HFF-Myc (cell line): ENCODE measurements at regions not wholly inside any gene's neighbourhood (a gene's known extent, or its start where the extent isn't known, plus 50 kb on each side); places are given as distances from the start of the nearest gene placed in this dataset.
"Not testable (repeated sequence)": the region's sequence is repeated elsewhere in the genome, so short reads cannot be mapped to it uniquely, and the experiment has no call there.

Experiments
- DNase-seq: peaks from one replicate; pipeline ENCODE4 v3.0.0-alpha.2; 2011; ENCODE audit warnings: low read depth; ENCODE audit errors: extremely low read depth
- H3K4me3 ChIP-seq: replicated peaks from 2 replicates; pipeline ENCODE4 v1.5.1; 2011; ENCODE audit warnings: low read depth, mild to moderate bottlenecking, control low read depth, low read length
- TF ChIP-seq, protein P1 (sequence below): IDR thresholded peaks from 2 replicates; pipeline ENCODE4 v1.5.1; 2012; ENCODE audit warnings: mild to moderate bottlenecking, low read depth, low read length, control low read depth; ENCODE audit errors: missing control alignments

- TF ChIP-seq, protein P1, sequence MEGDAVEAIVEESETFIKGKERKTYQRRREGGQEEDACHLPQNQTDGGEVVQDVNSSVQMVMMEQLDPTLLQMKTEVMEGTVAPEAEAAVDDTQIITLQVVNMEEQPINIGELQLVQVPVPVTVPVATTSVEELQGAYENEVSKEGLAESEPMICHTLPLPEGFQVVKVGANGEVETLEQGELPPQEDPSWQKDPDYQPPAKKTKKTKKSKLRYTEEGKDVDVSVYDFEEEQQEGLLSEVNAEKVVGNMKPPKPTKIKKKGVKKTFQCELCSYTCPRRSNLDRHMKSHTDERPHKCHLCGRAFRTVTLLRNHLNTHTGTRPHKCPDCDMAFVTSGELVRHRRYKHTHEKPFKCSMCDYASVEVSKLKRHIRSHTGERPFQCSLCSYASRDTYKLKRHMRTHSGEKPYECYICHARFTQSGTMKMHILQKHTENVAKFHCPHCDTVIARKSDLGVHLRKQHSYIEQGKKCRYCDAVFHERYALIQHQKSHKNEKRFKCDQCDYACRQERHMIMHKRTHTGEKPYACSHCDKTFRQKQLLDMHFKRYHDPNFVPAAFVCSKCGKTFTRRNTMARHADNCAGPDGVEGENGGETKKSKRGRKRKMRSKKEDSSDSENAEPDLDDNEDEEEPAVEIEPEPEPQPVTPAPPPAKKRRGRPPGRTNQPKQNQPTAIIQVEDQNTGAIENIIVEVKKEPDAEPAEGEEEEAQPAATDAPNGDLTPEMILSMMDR, result no peak
- no peak overlapping the region for H3K4me3 ChIP-seq
- DNase-seq, result no peak
These were observed 74.5 kb upstream of the RBM24 start for GRCh38 chr6:17206566-17207072.

DNA sequence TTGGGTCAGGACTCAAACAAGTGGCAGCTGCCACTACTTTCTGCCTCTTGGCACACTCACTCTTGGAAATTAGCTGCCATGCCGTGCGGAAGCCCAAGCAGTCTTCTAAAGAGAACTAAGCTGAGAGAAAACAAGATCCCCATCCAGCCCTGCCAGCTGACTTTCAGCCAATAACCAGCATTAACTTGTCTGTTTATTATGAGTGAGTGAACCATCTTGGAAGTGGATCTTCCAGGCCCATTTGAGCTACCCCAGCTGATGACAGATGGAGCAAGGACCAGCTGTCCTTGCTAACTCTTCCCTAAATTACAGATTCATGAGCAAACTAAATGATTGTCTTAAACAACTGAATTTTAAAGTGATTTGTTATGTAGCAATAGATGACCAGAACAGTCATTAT, 73.9 kb upstream of the RBM24 start:
- H3K4me3 ChIP-seq, result no peak overlapping the region
- no peak for DNase-seq
- TF ChIP-seq, protein P1, result no peak

DNA sequence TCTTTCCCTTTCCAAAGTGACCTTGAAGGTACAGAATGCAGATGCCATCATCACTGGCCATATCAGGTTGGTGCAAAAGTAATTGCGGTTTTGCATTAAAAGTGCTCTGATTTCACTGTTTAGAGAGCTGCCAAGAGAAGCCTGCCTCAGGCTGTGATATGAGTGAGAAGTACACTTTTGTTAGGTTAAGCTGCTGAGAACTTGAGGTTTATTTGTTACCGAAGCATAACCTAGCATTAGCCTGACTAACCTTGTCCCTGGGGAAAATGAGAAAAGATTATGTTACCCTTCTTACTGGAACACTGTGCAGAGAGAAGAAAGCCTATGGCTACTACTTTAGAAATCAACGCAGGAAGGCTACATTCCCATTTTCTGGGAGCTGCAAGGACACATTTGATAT, 70.5 kb upstream of the RBM24 start:
- TF ChIP-seq, protein P1, result no peak
- no peak for DNase-seq
- H3K4me3 ChIP-seq, result no peak overlapping the region

GRCh38 chr6:17211101-17211500, 70.1 kb upstream of the RBM24 start:
- TF ChIP-seq, protein P1, result no peak
- DNase-seq, result no peak
- H3K4me3 ChIP-seq, result no peak overlapping the region

- TF ChIP-seq, protein P1, result no peak
- no peak for DNase-seq
- no peak overlapping the region for H3K4me3 ChIP-seq
These were observed 68.4 kb upstream of the RBM24 start for GRCh38 chr6:17212546-17213371.

GRCh38 chr6:17214106-17214505, 67.1 kb upstream of the RBM24 start:
- TF ChIP-seq, protein P1, result no peak
- no peak for DNase-seq
- H3K4me3 ChIP-seq, result no peak overlapping the region

DNA sequence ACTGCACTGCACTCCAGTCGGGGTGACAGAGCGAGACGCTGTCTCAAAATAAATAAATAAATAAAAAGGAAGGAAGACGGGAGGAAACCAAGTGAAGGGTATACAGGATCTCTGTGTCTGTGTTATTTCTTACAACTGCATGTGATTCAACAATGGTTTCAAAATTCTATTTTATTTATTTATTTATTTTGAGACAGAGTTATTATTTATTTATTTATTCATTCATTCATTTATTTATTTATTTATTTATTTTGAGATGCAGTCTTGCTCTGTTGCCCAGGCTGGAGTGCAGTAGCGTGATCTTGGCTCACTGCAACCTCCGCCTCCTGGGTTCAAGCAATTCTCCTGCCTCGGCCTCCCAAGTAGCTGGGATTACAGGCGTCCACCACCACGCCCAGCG, 64.2 kb upstream of the RBM24 start:
- DNase-seq, H3K4me3 ChIP-seq: not testable (repeated sequence)
